ENCODE measurements at regions not wholly inside any gene's neighbourhood (a gene's known extent, or its start where the extent isn't known, plus 50 kb on each side); places are given as distances from the start of the nearest gene placed in this dataset.
A peak's percentile ranks its signal among the peaks of the same experiment; 100 is the strongest.

GRCh38 chr7:32204361-32205018, 134.3 kb upstream of the PDE1C start:
- TF ChIP-seq CTCF (conservative IDR thresholded peaks at IDR 0.05; ENCODE audit: low read depth, low read length): peak; percentile 83
- H3K4me3 ChIP-seq (ENCODE audit: low read length): no peak overlapping the region
- peak; percentile 54 for DNase-seq (ENCODE audit: low read depth)

DNA sequence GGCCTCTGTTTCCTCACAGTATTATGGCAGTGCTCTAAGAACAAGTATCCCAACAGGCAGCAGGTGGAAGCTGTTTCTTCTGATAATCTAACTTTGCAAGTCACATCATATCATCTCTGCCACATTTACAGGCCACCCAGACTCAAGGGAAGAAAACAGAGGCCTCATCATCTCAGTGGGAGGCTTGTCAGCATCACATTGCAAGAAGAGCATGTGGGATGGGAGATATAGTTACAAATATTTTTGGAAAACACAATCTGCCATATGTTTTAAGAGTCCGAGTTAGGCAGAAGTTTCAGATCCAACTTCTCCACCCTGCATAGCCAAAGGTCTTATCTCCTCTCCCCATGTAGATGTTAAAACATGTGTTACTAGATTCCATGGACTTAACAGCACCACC, 130.4 kb upstream of the PDE1C start:
- H3K4me3 ChIP-seq (ENCODE audit: low read length): no peak overlapping the region
- TF ChIP-seq CTCF (conservative IDR thresholded peaks at IDR 0.05; ENCODE audit: low read depth, low read length): no peak
- DNase-seq (ENCODE audit: low read depth): no peak

DNA sequence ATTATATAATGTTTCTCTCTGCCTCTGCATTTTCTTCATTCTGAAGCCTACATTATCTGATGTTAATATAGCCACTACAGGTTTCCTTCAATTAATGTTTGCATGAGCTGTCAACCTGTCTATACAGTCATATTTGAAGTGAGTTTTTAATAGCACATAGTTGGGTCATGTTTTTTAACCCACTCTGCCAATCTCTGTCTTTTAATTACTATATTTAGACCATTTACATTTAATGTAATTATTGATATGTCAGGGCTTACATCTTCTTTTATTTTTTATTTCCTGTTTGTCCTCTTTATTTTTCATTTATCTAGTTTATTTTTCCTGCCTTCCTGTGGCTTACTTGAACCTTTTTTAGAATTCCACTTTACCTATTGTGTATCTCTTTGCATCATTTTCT, 124.3 kb upstream of the PDE1C start:
- DNase-seq (ENCODE audit: low read depth): no peak
- TF ChIP-seq CTCF (conservative IDR thresholded peaks at IDR 0.05; ENCODE audit: low read depth, low read length): no peak
- no peak overlapping the region for H3K4me3 ChIP-seq (ENCODE audit: low read length)

- no peak for DNase-seq (ENCODE audit: low read depth)
- H3K4me3 ChIP-seq (ENCODE audit: low read length): no peak overlapping the region
- no peak for TF ChIP-seq CTCF (conservative IDR thresholded peaks at IDR 0.05; ENCODE audit: low read depth, low read length)
Observed at GRCh38 chr7:32191305-32191704, 121.1 kb upstream of the PDE1C start.

DNA sequence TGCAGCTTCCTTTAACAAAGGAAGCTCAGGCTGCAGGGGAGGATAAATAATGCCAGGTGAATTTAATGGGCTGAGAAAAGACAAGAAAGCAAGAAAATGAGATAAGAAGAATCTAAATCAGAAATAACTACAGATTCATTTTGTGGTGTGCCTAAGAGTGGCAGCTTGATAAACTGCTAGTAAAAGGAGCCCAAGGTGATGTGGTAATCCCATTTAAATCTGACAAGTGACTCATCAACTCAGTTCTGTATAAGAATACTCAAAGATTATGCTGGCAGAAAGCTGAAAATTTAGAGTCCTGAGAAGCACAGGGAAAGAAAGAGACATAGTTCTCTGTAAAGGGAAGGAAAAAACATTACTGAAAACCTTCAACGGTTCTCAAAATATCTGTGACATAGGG, 109.4 kb upstream of the PDE1C start:
- H3K4me3 ChIP-seq (ENCODE audit: low read length): no peak overlapping the region
- DNase-seq (ENCODE audit: low read depth): no peak
- no peak for TF ChIP-seq CTCF (conservative IDR thresholded peaks at IDR 0.05; ENCODE audit: low read depth, low read length)

DNA sequence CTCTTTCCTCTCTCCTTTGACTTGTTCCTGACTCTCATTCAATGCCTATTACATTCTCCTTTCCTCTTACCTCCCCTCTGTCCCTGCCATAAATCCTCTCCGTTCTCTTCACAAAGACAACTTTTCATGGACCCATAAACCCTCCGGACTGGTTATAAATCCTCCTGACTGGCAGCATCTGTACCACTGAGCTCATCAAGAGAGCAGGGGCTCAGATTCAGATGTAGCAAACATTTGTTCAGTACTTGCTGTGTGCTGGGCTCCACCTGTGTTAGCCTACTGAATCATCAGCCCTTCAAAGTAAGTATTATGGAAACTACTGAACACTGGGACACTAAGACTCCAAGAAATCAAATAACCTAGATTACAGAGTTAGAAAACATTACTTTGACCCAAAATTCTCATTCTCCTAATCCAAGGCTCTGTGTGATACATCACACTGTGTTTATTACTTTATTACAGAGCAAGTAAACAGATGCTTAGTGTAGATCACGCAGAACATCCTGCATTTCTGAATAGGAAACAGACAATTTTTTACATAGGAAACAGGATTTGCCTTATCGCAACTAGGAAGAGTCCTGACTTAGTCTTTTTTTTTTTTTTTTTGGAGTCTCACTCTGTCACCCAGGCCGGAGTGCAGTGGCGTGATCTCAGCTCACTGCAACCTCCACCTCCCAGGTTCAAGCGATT, 108.6 kb upstream of the PDE1C start:
- no peak for DNase-seq (ENCODE audit: low read depth)
- no peak overlapping the region for H3K4me3 ChIP-seq (ENCODE audit: low read length)
- TF ChIP-seq CTCF (conservative IDR thresholded peaks at IDR 0.05; ENCODE audit: low read depth, low read length): no peak

GRCh38 chr7:32177232-32177631, 107.0 kb upstream of the PDE1C start:
- H3K4me3 ChIP-seq (ENCODE audit: low read length): no peak overlapping the region
- no peak for DNase-seq (ENCODE audit: low read depth)
- no peak for TF ChIP-seq CTCF (conservative IDR thresholded peaks at IDR 0.05; ENCODE audit: low read depth, low read length)

Data from retinal pigment epithelial cell (primary cell).